Transverse colon (tissue), 4 donors: ENCODE measurements at regions not wholly inside any gene's neighbourhood (a gene's known extent, or its start where the extent isn't known, plus 50 kb on each side); places are given as distances from the start of the nearest gene placed in this dataset.

Experiments used
- DNase-seq: peaks from one replicate; pipeline ENCODE4 v3.0.0-alpha.2; 2019
- H3K27ac ChIP-seq, 4 donors: fragments of 200-600 bp; sonication (generic); 2 replicates each; pipeline ENCODE4 v1.5.1; 2016 to 2018; ENCODE audit warnings: inconsistent platforms in 4 of 4
- H3K27me3 ChIP-seq: fragments of 200-600 bp; sonication (generic); 2 replicates; pipeline ENCODE4 v1.5.1; 2017; ENCODE audit warnings: inconsistent platforms
- H3K36me3 ChIP-seq, 4 donors: fragments of 200-600 bp; sonication (generic); 2 replicates each; pipeline ENCODE4 v1.5.1; 2017 to 2019; ENCODE audit warnings: inconsistent platforms in 4 of 4
- H3K4me1 ChIP-seq, 4 donors: fragments of 200-600 bp; sonication (generic); 2 replicates each; pipeline ENCODE4 v1.5.1; 2017 to 2020; ENCODE audit warnings: inconsistent platforms in 4 of 4
- H3K4me3 ChIP-seq, 4 donors: fragments of 200-600 bp; sonication (generic); 1 replicate in 1 of 4; 2 replicates in 3 of 4; pipeline versions ENCODE4 v1.5.1 to v1.6.1; 2017 to 2019; ENCODE audit warnings: inconsistent platforms in 4 of 4
- H3K9me3 ChIP-seq, 2 donors: fragments of 200-600 bp; sonication (generic); 2 replicates each; pipeline ENCODE4 v1.5.1; 2017 to 2019; ENCODE audit warnings: inconsistent platforms in 2 of 2
- CTCF ChIP-seq, 5 experiments: fragments of 200-600 bp in 3 of 5; fragments of 450-650 bp in 2 of 5; sonication (generic) in 3 of 5; IDR thresholded peaks; 1 replicate in 2 of 5; 2 replicates in 3 of 5; pipeline ENCODE4 v1.5.1; 2016 to 2017; ENCODE audit warnings: antibody characterized with exemption in 5 of 5, inconsistent platforms in 3 of 5, mild to moderate bottlenecking in 2 of 5, moderate library complexity in 1 of 5
- EP300 ChIP-seq: sonication (generic); formaldehyde crosslinking; IDR thresholded peaks from one replicate; pipeline ENCODE4 v1.6.1; 2017; ENCODE audit warnings: antibody characterized with exemption, low read depth
- POLR2A ChIP-seq: fragments of 450-650 bp; IDR thresholded peaks from one replicate; pipeline ENCODE4 v1.6.1; 2016; ENCODE audit warnings: antibody characterized with exemption, mild to moderate bottlenecking, moderate library complexity
- POLR2AphosphoS5 ChIP-seq, 3 donors: sonication (generic); formaldehyde crosslinking; IDR thresholded peaks; one replicate each; pipeline ENCODE4 v1.6.1; 2016; ENCODE audit warnings: antibody characterized with exemption in 3 of 3
- WGBS, 2 donors: methylation state at CpG; one replicate each; pipeline ENCODE4 v1.1.5; 2018; ENCODE audit warnings: low coverage in 1 of 2; 5-methylcytosine and 5-hydroxymethylcytosine counted together
- in situ Hi-C, 4 donors: fragments of 200-750 bp; cut with MboI; loops; one replicate each; pipeline versions ENCODE4 v1.15.0 to v1.15.1; 2017; ENCODE audit warnings: low sequenced_read_pairs in 3 of 4, low pct_ligation_motif_present in 1 of 4, low pct_unique_long_range_greater_than_20kb in 1 of 4
- intact Hi-C: fragments of 100-400 bp; cut with DNase I; formaldehyde crosslinking; loops from one replicate; pipeline ENCODE4 v1.15.1; 2023; ENCODE audit warnings: low total_unique reads

DNA sequence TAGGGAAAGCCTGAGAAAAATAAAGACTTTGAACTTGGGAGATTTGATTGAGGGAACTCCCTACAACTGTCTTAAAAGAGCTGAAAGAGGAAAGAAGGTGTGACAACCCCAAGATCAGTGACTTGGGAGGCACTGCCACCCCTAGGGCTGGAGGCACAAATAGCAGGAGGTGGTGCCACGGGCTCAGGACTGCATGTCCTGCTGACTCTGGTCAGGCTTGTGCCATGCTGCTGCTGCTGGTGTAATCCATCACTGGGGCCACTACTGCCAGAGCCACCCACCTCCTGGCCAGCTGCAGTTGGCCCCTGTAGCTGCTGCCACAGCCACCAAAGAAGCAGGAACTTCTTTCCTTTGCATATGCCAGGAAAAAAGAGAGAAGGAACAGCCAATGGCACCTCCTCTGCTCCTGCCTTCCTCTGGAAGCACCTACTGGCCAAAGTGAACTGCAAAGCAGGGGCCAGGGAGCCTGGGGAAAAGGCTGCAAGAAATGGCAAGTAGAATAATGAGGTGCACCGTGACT is 730.3 kb downstream of the PTPRU start:
- WGBS, 2 donors: 28 to 29% methylated on average over 1 to 2 of the region's 2 CpGs
- Histone ChIP-seq H3K27me3 (peaks cover 10% of the 10 kb centered on the region), H3K4me1 (no peaks in the 10 kb centered on the region), H3K4me3 (no peak overlapping the region), H3K9me3 (no peaks in the 10 kb centered on the region), H3K36me3 (no peaks in the 10 kb centered on the region), H3K27ac (no peak overlapping the region)
- TF ChIP-seq CTCF (IDR thresholded peaks at IDR 0.05): no peak
- TF ChIP-seq POLR2A: no peak
- no peak for TF ChIP-seq POLR2AphosphoS5 (IDR thresholded peaks at IDR 0.05)
- TF ChIP-seq EP300: no peak
- in situ Hi-C loops: no loop called here
- no peak for DNase-seq
- intact Hi-C loops: no loop called here

GRCh38 chr1:29964718-29965533 is 728.6 kb downstream of the PTPRU start:
- no peaks in the 10 kb centered on the region for H3K36me3 ChIP-seq
- peaks cover 14% of the 10 kb centered on the region for H3K27me3 ChIP-seq
- no peak overlapping the region for H3K4me3 ChIP-seq
- H3K4me1 ChIP-seq: no peaks in the 10 kb centered on the region
- in situ Hi-C loops (no loop called here), intact Hi-C loops (no loop called here)
- H3K27ac ChIP-seq: no peak overlapping the region
- TF ChIP-seq POLR2A (no peak), CTCF (IDR thresholded peaks at IDR 0.05) (no peak), POLR2AphosphoS5 (IDR thresholded peaks at IDR 0.05) (no peak), EP300 (no peak)
- no peak for DNase-seq
- H3K9me3 ChIP-seq: no peaks in the 10 kb centered on the region
- WGBS, 2 donors: 70 to 75% methylated on average over 7 to 18 of the region's 18 CpGs

DNA sequence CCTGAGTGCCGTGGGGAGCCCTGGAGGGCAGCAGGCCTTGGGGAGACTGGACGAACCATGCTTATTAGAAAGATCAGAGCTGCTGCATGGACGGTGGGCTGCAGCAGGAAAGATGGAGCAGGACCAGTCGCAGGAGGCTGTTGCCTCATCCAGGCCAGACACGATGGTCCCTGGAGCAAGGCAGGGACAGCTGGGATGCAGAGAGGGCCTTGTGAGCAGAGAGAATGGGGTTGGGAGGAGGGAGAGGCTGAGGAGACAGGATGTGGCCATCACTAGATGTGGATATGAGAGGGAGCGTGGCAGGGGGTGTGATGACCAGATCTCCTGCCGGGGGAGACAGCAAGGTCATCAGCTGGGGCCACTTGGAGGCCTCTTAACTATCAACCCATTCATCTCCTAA is 727.6 kb downstream of the PTPRU start:
- in situ Hi-C loops (no loop called here), intact Hi-C loops (no loop called here)
- WGBS, 2 donors: 72 to 79% methylated on average over 5 to 7 of the region's 7 CpGs
- no peak for TF ChIP-seq POLR2A
- TF ChIP-seq POLR2AphosphoS5 (IDR thresholded peaks at IDR 0.05): no peak
- TF ChIP-seq CTCF (IDR thresholded peaks at IDR 0.05): no peak
- no peak for TF ChIP-seq EP300
- no peaks in the 10 kb centered on the region for H3K9me3 ChIP-seq
- no peaks in the 10 kb centered on the region for H3K36me3 ChIP-seq
- H3K4me3 ChIP-seq: no peak overlapping the region
- peaks cover 14% of the 10 kb centered on the region for H3K27me3 ChIP-seq
- no peak for DNase-seq
- H3K27ac ChIP-seq: no peak overlapping the region
- no peaks in the 10 kb centered on the region for H3K4me1 ChIP-seq

DNA sequence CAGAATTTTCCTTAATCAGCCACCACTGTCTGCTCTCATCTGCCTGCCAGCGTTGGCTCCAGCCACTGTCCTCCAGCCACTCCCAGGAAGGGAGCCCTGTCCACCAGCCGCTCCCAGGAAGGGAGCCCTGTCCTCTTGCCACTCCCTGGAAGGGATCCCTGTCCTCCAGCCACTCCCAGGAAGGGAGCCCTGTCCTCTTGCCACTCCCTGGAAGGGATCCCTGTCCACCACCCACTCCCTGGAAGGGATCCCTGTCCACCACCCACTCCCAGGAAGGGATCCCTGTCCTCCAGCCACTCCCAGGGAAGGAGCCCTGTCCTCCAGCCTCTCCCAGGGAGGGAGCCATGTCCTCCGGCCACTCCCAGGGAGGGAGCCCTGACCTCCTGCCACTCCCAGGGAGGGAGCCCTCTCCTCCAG is 726.5 kb downstream of the PTPRU start:
- WGBS, 2 donors: 43% methylated on average over 3 of the region's 3 CpGs; no CpG with 5 or more reads in 1 of the 2 donors
- Histone ChIP-seq H3K27ac (no peak overlapping the region), H3K4me3 (no peak overlapping the region), H3K4me1 (no peaks in the 10 kb centered on the region), H3K36me3 (no peaks in the 10 kb centered on the region), H3K9me3 (no peaks in the 10 kb centered on the region), H3K27me3 (peaks cover 14% of the 10 kb centered on the region)
- TF ChIP-seq CTCF (IDR thresholded peaks at IDR 0.05): no peak
- no peak for TF ChIP-seq EP300
- no peak for TF ChIP-seq POLR2A
- no peak for TF ChIP-seq POLR2AphosphoS5 (IDR thresholded peaks at IDR 0.05)
- no peak for DNase-seq
- intact Hi-C loops (no loop called here), in situ Hi-C loops (no loop called here)
